ACC112 (cell line): ENCODE measurements at regions not wholly inside any gene's neighbourhood (a gene's known extent, or its start where the extent isn't known, plus 50 kb on each side); places are given as distances from the start of the nearest gene placed in this dataset.

Experiments used
- H2AFZ ChIP-seq: fragments of 200-600 bp; sonication (generic); one replicate; pipeline ENCODE4 v1.6.0; 2017; ENCODE audit warnings: antibody characterized with exemption, low read length; ENCODE audit not compliant: unreplicated experiment
- H3K27ac ChIP-seq: fragments of 200-600 bp; sonication (generic); 2 replicates; pipeline ENCODE4 v1.5.1; 2014; ENCODE audit warnings: low read depth, mild to moderate bottlenecking, antibody characterized with exemption, low read length, moderate library complexity
- H3K27me3 ChIP-seq: fragments of 200-600 bp; sonication (generic); 2 replicates; pipeline ENCODE4 v1.6.1; 2014; ENCODE audit warnings: mild to moderate bottlenecking, antibody characterized with exemption, low read length, moderate library complexity, mixed read lengths; ENCODE audit not compliant: insufficient read depth
- H3K36me3 ChIP-seq: fragments of 200-600 bp; sonication (generic); 2 replicates; pipeline ENCODE4 v1.6.1; 2016; ENCODE audit warnings: mild to moderate bottlenecking, antibody characterized with exemption, low read length, moderate library complexity, mixed read lengths; ENCODE audit not compliant: insufficient read depth
- H3K4me1 ChIP-seq: fragments of 200-600 bp; sonication (generic); one replicate; pipeline ENCODE4 v1.6.1; 2016; ENCODE audit warnings: low read length, mixed read lengths; ENCODE audit not compliant: insufficient read depth, unreplicated experiment, control insufficient read depth
- H3K4me3 ChIP-seq: fragments of 200-600 bp; sonication (generic); 2 replicates; pipeline ENCODE4 v1.5.1; 2014; ENCODE audit warnings: mild to moderate bottlenecking, low read depth, low read length
- H3K79me2 ChIP-seq: fragments of 200-600 bp; sonication (generic); one replicate; pipeline ENCODE4 v1.6.0; 2016; ENCODE audit warnings: low read length; ENCODE audit not compliant: control insufficient read depth, unreplicated experiment, insufficient read depth

GRCh38 chr16:86865851-86866662 is 287.7 kb downstream of the FOXL1 start:
- H3K27me3 ChIP-seq: no peaks in the 10 kb centered on the region
- H3K4me3 ChIP-seq: no peak overlapping the region
- H2AFZ ChIP-seq: no peak overlapping the region
- H3K36me3 ChIP-seq: no peaks in the 10 kb centered on the region
- H3K79me2 ChIP-seq: no peaks in the 10 kb centered on the region
- H3K4me1 ChIP-seq: no peaks in the 10 kb centered on the region
- no peak overlapping the region for H3K27ac ChIP-seq

- no peaks in the 10 kb centered on the region for H3K79me2 ChIP-seq
- H3K4me3 ChIP-seq: no peak overlapping the region
- H3K27me3 ChIP-seq: no peaks in the 10 kb centered on the region
- H3K36me3 ChIP-seq: no peaks in the 10 kb centered on the region
- no peak overlapping the region for H2AFZ ChIP-seq
- no peak overlapping the region for H3K27ac ChIP-seq
- H3K4me1 ChIP-seq: no peaks in the 10 kb centered on the region
Observed at GRCh38 chr16:86866986-86867722, 288.8 kb downstream of the FOXL1 start.

GRCh38 chr16:86868070-86868469 is 289.7 kb downstream of the FOXL1 start:
- no peaks in the 10 kb centered on the region for H3K4me1 ChIP-seq
- no peak overlapping the region for H3K27ac ChIP-seq
- no peaks in the 10 kb centered on the region for H3K79me2 ChIP-seq
- no peak overlapping the region for H2AFZ ChIP-seq
- H3K27me3 ChIP-seq: no peaks in the 10 kb centered on the region
- no peaks in the 10 kb centered on the region for H3K36me3 ChIP-seq
- no peak overlapping the region for H3K4me3 ChIP-seq

DNA sequence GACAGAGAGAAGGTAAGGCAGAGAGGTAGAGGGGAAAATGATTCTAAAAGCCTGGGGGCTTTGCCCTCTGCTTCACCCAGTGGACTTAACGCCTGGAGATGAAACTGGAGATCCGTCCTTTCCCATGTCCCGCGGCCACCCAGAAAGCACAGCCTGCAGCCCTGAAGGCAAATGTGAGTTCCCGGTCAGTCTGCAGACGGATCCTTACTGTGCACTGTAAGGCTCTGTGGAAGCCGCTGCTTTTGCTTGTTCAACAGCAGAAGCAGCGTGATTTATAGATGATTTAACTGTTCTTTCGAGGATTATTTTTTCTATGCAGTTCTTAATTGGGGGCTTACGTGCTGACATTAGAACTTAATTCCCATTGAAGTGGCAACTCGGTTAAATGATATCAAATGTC is 290.4 kb downstream of the FOXL1 start:
- Histone ChIP-seq H3K79me2 (no peaks in the 10 kb centered on the region), H2AFZ (no peak overlapping the region), H3K4me3 (no peak overlapping the region), H3K4me1 (no peaks in the 10 kb centered on the region), H3K27me3 (no peaks in the 10 kb centered on the region), H3K36me3 (no peaks in the 10 kb centered on the region), H3K27ac (no peak overlapping the region)

- no peak overlapping the region for H3K4me3 ChIP-seq
- no peaks in the 10 kb centered on the region for H3K36me3 ChIP-seq
- H2AFZ ChIP-seq: no peak overlapping the region
- H3K27ac ChIP-seq: no peak overlapping the region
- H3K27me3 ChIP-seq: no peaks in the 10 kb centered on the region
- no peaks in the 10 kb centered on the region for H3K79me2 ChIP-seq
- H3K4me1 ChIP-seq: no peaks in the 10 kb centered on the region
Observed at GRCh38 chr16:86869288-86870022, 291.1 kb downstream of the FOXL1 start.

- H2AFZ ChIP-seq: no peak overlapping the region
- H3K36me3 ChIP-seq: no peaks in the 10 kb centered on the region
- H3K79me2 ChIP-seq: no peaks in the 10 kb centered on the region
- no peaks in the 10 kb centered on the region for H3K27me3 ChIP-seq
- H3K27ac ChIP-seq: no peak overlapping the region
- H3K4me3 ChIP-seq: no peak overlapping the region
- no peaks in the 10 kb centered on the region for H3K4me1 ChIP-seq
Observed at GRCh38 chr16:86870380-86870779, 292.0 kb downstream of the FOXL1 start.

GRCh38 chr16:86872131-86872530 is 293.8 kb downstream of the FOXL1 start:
- H3K27me3 ChIP-seq: no peaks in the 10 kb centered on the region
- no peaks in the 10 kb centered on the region for H3K4me1 ChIP-seq
- peaks cover 4% of the 10 kb centered on the region; the same call in 1 of the 2 replicates for H3K36me3 ChIP-seq
- H3K4me3 ChIP-seq: no peak overlapping the region
- H3K79me2 ChIP-seq: no peaks in the 10 kb centered on the region
- H2AFZ ChIP-seq: no peak overlapping the region
- no peak overlapping the region for H3K27ac ChIP-seq

DNA sequence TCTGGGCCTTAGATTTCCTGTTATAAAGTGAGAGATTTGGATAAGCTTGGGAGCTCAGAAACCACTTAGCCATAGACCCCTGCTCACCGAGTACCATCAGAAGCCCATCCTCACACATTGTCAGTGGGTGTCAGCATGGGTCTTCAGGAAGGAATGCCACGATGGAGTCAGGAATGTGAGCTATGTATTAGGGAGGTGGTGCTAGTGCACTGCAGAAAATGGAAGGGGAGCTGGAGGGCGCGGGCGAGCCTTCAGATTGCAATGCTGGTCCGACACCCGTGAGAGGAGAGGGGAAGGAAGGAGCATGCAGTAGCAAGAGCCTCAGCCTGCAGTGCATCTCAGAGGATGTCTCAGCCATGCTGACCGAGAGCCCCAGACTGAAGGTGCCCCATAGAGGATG is 294.5 kb downstream of the FOXL1 start:
- Histone ChIP-seq H3K79me2 (no peaks in the 10 kb centered on the region), H3K4me3 (no peak overlapping the region), H3K27me3 (no peaks in the 10 kb centered on the region), H3K36me3 (peaks cover 4% of the 10 kb centered on the region; the same call in 1 of the 2 replicates), H3K27ac (no peak overlapping the region), H2AFZ (no peak overlapping the region), H3K4me1 (no peaks in the 10 kb centered on the region)

DNA sequence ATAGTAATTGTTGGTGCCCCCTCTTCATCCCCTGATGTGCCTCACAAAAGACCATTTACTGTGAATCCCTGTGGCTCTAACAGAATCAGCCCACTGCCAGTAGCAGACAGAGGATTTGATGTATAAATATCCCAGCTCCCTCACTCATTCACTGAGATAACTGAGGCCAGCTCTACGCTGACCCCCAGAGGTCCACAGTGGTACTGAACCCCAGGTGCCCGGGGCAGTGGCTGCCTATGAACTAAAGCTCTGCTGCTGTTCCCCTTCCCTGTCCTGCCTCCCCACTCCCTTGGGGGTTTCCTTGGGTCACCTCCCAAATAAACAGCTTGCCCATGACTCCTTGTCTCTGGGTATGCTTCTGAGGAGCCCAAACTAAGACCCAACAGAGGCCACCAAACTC is 295.8 kb downstream of the FOXL1 start:
- Histone ChIP-seq H3K4me1 (no peaks in the 10 kb centered on the region), H3K36me3 (peaks cover 4% of the 10 kb centered on the region; the same call in 1 of the 2 replicates), H3K27ac (no peak overlapping the region), H3K4me3 (no peak overlapping the region), H2AFZ (no peak overlapping the region), H3K27me3 (no peaks in the 10 kb centered on the region), H3K79me2 (no peaks in the 10 kb centered on the region)

DNA sequence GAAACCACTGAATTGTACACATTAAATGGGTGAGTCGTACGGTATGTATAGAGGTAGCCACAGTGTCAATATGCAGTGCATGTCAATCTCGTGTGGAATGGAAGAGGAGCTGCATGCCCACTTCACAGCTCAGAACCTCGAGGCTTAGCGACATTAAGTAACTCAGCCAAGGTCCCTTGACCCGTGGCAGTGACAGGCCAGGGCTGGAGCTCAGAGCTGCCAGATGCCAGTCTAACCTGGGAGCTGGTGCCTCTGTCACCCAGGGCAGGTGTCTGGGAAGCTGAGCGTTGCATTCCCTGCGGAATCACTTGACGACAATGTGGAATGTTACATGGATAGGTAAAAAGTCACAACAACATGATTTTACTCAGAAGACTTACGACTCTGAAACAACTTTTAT is 298.1 kb downstream of the FOXL1 start:
- H2AFZ ChIP-seq: no peak overlapping the region
- no peaks in the 10 kb centered on the region for H3K4me1 ChIP-seq
- no peak overlapping the region for H3K4me3 ChIP-seq
- no peaks in the 10 kb centered on the region for H3K27me3 ChIP-seq
- peaks cover 4% of the 10 kb centered on the region; the same call in 1 of the 2 replicates for H3K36me3 ChIP-seq
- no peak overlapping the region for H3K27ac ChIP-seq
- no peaks in the 10 kb centered on the region for H3K79me2 ChIP-seq
